Fibroblast of lung (primary cell): ENCODE measurements at regions not wholly inside any gene's neighbourhood (a gene's known extent, or its start where the extent isn't known, plus 50 kb on each side); places are given as distances from the start of the nearest gene placed in this dataset.

Source experiments
- CTCF ChIP-seq, 2 donors: IDR thresholded peaks in 1 of 2; conservative IDR thresholded peaks in 1 of 2; 1 replicate in 1 of 2; 2 replicates in 1 of 2; pipeline ENCODE4 v1.5.1; 2011 to 2012; ENCODE audit warnings: low read length in 2 of 2, control low read depth in 1 of 2, inconsistent platforms in 1 of 2, low read depth in 1 of 2, mild to moderate bottlenecking in 1 of 2
- EZH2 ChIP-seq: IDR thresholded peaks from 2 replicates; pipeline ENCODE4 v1.5.1; 2012; ENCODE audit warnings: low read length, control low read depth, mild to moderate bottlenecking; ENCODE audit errors: missing control alignments

- no peak for TF ChIP-seq CTCF (conservative IDR thresholded peaks at IDR 0.05 in 1 of 2, IDR thresholded peaks at IDR 0.05 in 1 of 2; ENCODE audit: low read depth in 1 of 2, low read length in 2 of 2)
- no peak for TF ChIP-seq EZH2
These were observed 550.1 kb downstream of the DACH1 start for GRCh38 chr13:71316792-71317363.
